HEK293T (cell line): ENCODE measurements at regions not wholly inside any gene's neighbourhood (a gene's known extent, or its start where the extent isn't known, plus 50 kb on each side); places are given as distances from the start of the nearest gene placed in this dataset.

Experiments
- ELF4 ChIP-seq: fragments of 450-650 bp; IDR thresholded peaks from 2 replicates; pipeline ENCODE4 v1.6.1; 2017; ENCODE audit warnings: antibody characterized with exemption
- FOXA1 ChIP-seq: fragments of 450-650 bp; IDR thresholded peaks from 2 replicates; pipeline ENCODE4 v1.6.1; 2016; ENCODE audit warnings: mild to moderate bottlenecking
- LEF1 ChIP-seq: fragments of 450-650 bp; IDR thresholded peaks from 2 replicates; pipeline ENCODE4 v1.6.1; 2017; ENCODE audit warnings: mild to moderate bottlenecking, borderline replicate concordance
- SP1 ChIP-seq: fragments of 450-650 bp; IDR thresholded peaks from 2 replicates; pipeline ENCODE4 v1.6.1; 2017
- SUZ12 ChIP-seq: fragments of 450-650 bp; IDR thresholded peaks from 2 replicates; pipeline ENCODE4 v1.6.1; 2016; ENCODE audit warnings: mild to moderate bottlenecking
- TARDBP ChIP-seq: fragments of 450-650 bp; IDR thresholded peaks from 2 replicates; pipeline ENCODE4 v1.6.1; 2016
- ZNF384 ChIP-seq: fragments of 450-650 bp; IDR thresholded peaks from 2 replicates; pipeline ENCODE4 v1.6.1; 2016
- TF ChIP-seq, protein P1 (sequence below): fragments of 450-650 bp; IDR thresholded peaks from 2 replicates; pipeline ENCODE4 v1.6.1; 2016

DNA sequence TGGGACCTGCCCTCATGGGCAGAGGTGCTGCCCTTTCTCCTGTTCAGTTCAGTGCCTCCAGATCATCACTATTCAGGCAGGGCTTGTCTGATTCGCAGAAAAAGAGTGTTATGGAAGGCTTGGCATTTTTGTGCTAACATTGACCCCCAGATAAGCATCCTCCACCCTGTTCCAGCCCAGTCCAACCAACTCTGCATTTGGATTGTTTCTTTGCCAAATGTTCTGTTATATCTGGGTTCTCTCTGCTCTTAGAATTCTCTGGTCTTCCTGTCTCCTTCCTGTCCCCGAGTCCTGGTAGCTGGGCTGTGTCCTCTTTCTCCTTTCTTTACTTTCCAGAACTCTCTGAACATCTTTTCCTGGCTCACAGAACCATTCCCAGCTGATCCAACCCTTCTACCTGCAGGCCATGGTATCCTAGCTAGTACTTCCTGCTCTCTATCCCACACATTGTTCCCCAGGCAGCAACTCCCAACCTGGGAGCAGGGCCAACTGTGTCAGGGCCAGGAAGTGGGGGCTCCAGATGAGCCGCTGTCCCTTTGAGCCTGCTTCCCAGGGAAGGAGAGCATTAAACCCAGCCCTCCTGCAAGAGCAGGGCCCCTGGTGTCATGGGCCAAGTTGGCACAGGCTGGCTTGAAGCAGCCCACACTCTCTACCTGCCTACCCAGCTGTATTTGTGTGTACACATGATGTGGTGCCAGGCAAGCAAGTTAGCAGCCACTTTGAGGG lies 280.7 kb upstream of the CADM1 start:
- no peak for TF ChIP-seq SP1
- TF ChIP-seq TARDBP = no peak
- no peak for TF ChIP-seq SUZ12
- no peak for TF ChIP-seq LEF1
- no peak for TF ChIP-seq ZNF384
- no peak for TF ChIP-seq ELF4
- TF ChIP-seq, protein P1, sequence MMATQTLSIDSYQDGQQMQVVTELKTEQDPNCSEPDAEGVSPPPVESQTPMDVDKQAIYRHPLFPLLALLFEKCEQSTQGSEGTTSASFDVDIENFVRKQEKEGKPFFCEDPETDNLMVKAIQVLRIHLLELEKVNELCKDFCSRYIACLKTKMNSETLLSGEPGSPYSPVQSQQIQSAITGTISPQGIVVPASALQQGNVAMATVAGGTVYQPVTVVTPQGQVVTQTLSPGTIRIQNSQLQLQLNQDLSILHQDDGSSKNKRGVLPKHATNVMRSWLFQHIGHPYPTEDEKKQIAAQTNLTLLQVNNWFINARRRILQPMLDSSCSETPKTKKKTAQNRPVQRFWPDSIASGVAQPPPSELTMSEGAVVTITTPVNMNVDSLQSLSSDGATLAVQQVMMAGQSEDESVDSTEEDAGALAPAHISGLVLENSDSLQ = no peak
- TF ChIP-seq FOXA1 = no peak
